ENCODE measurements at regions not wholly inside any gene's neighbourhood (a gene's known extent, or its start where the extent isn't known, plus 50 kb on each side); places are given as distances from the start of the nearest gene placed in this dataset.

- no peak overlapping the region for H3K4me3 ChIP-seq (ENCODE audit: low read depth, low read length)
- no peak for DNase-seq (ENCODE audit: low read depth)
- no peak for TF ChIP-seq CTCF (IDR thresholded peaks at IDR 0.05; ENCODE audit: low read depth, low read length, missing control alignments)
Measured at GRCh38 chr13:34247596-34247995, 429.6 kb downstream of the RFC3 start.

- DNase-seq (ENCODE audit: low read depth), result no peak
- TF ChIP-seq CTCF (IDR thresholded peaks at IDR 0.05; ENCODE audit: low read depth, low read length, missing control alignments), result no peak
- H3K4me3 ChIP-seq (ENCODE audit: low read depth, low read length), result no peak overlapping the region
Measured at GRCh38 chr13:34249546-34250039, 431.6 kb downstream of the RFC3 start.

GRCh38 chr13:34250151-34250670, 432.3 kb downstream of the RFC3 start:
- H3K4me3 ChIP-seq (ENCODE audit: low read depth, low read length), result no peak overlapping the region
- no peak for DNase-seq (ENCODE audit: low read depth)
- no peak for TF ChIP-seq CTCF (IDR thresholded peaks at IDR 0.05; ENCODE audit: low read depth, low read length, missing control alignments)

- H3K4me3 ChIP-seq (ENCODE audit: low read depth, low read length), result no peak overlapping the region
- no peak for TF ChIP-seq CTCF (IDR thresholded peaks at IDR 0.05; ENCODE audit: low read depth, low read length, missing control alignments)
- no peak for DNase-seq (ENCODE audit: low read depth)
Measured at GRCh38 chr13:34254366-34254765, 436.4 kb downstream of the RFC3 start.

- TF ChIP-seq CTCF (IDR thresholded peaks at IDR 0.05; ENCODE audit: low read depth, low read length, missing control alignments), result no peak
- no peak overlapping the region for H3K4me3 ChIP-seq (ENCODE audit: low read depth, low read length)
- DNase-seq (ENCODE audit: low read depth), result no peak
Measured at GRCh38 chr13:34255711-34256110, 437.8 kb downstream of the RFC3 start.

GRCh38 chr13:34256236-34256635, 438.3 kb downstream of the RFC3 start:
- TF ChIP-seq CTCF (IDR thresholded peaks at IDR 0.05; ENCODE audit: low read depth, low read length, missing control alignments), result no peak
- H3K4me3 ChIP-seq (ENCODE audit: low read depth, low read length), result no peak overlapping the region
- DNase-seq (ENCODE audit: low read depth), result no peak

GRCh38 chr13:34257966-34258365, 440.0 kb downstream of the RFC3 start:
- TF ChIP-seq CTCF (IDR thresholded peaks at IDR 0.05; ENCODE audit: low read depth, low read length, missing control alignments), result no peak
- H3K4me3 ChIP-seq (ENCODE audit: low read depth, low read length), result no peak overlapping the region
- no peak for DNase-seq (ENCODE audit: low read depth)

Measured in GM12864 (cell line).